ENCODE measurements at regions not wholly inside any gene's neighbourhood (a gene's known extent, or its start where the extent isn't known, plus 50 kb on each side); places are given as distances from the start of the nearest gene placed in this dataset.

DNA sequence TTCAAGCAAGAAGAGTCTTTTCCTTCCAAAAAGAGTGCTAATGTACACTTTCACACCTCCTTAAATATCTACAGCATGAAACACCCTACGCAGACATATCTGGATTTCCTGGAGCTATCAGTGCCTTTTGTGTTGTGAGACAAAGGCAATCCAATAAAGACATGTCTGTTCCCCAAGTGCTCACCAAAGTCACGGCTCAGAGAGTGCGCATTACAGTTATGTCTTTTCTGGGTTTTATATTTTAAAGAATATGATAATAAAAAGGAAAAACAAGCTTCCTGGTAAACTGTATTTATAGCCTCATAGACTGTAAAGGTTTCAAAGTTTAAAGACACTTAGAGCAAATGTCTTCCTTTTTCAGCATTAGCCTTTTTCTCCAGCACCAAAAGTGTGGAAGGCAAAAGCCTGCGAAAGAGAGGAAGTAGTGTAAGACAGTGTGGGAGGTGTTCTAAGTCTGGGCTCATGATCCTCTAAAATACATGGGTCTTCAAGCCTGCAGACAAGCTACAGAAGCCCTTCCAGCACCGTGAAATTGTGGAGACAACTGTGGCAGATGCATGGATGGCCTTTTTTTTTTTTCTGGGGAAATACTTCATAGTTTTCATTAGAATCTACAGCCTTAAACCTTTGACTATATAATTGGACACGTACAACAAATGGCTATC is 135.0 kb upstream of the SLC35B3 start:
- no peak overlapping the region for H3K4me3 ChIP-seq (ENCODE audit: low read depth, low read length)
- in situ Hi-C loops (cut with HindIII; ENCODE audit: low sequenced_read_pairs): no loop called here
- TF ChIP-seq, protein P1, sequence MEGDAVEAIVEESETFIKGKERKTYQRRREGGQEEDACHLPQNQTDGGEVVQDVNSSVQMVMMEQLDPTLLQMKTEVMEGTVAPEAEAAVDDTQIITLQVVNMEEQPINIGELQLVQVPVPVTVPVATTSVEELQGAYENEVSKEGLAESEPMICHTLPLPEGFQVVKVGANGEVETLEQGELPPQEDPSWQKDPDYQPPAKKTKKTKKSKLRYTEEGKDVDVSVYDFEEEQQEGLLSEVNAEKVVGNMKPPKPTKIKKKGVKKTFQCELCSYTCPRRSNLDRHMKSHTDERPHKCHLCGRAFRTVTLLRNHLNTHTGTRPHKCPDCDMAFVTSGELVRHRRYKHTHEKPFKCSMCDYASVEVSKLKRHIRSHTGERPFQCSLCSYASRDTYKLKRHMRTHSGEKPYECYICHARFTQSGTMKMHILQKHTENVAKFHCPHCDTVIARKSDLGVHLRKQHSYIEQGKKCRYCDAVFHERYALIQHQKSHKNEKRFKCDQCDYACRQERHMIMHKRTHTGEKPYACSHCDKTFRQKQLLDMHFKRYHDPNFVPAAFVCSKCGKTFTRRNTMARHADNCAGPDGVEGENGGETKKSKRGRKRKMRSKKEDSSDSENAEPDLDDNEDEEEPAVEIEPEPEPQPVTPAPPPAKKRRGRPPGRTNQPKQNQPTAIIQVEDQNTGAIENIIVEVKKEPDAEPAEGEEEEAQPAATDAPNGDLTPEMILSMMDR (IDR thresholded peaks at IDR 0.05; ENCODE audit: low read depth, low read length, missing control alignments): no peak
- DNase-seq (ENCODE audit: low read depth): no peak

DNA sequence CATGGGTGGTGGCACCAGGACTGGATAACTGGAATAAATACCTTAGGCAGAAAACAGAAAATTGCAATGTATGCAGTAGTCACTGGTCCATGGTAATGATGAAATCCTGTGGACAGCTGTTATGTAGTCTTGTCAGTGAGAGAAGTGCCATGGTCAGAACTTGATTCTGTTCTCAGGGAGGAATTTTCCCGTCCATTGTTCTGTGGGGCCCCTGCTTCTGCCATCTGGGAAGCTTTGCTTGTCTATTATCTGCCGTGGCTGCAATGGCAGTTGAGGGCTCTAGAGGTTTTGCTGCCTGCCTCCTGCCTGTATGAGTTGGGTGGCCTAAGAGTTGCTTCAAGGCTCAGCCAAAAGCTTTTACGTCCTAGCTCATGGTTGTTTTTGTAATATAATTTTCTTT is 126.8 kb upstream of the SLC35B3 start:
- TF ChIP-seq, protein P1 (IDR thresholded peaks at IDR 0.05; ENCODE audit: low read depth, low read length, missing control alignments): no peak
- in situ Hi-C loops (cut with HindIII; ENCODE audit: low sequenced_read_pairs): no loop called here
- no peak for DNase-seq (ENCODE audit: low read depth)
- no peak overlapping the region for H3K4me3 ChIP-seq (ENCODE audit: low read depth, low read length)

DNA sequence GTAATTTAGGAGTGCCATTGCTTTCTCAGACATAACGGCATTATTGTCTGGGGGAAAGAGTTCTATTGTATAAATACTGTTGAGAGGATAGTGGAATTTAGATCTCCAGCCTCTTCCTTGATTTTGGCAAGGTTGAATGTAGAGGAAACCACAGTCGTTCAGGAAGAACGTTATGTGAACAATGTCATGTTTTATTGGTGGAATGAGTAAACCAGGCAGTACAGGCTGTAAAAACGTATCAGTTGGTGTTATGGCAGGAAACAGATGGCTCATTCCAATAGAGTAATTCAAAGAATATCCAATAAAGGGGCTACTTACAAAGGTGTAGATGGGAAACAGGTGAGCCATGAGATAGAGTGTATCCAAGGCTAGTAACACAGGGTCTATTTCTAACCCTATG is 123.6 kb upstream of the SLC35B3 start:
- in situ Hi-C loops (cut with HindIII; ENCODE audit: low sequenced_read_pairs): no loop called here
- no peak overlapping the region for H3K4me3 ChIP-seq (ENCODE audit: low read depth, low read length)
- no peak for DNase-seq (ENCODE audit: low read depth)
- TF ChIP-seq, protein P1 (IDR thresholded peaks at IDR 0.05; ENCODE audit: low read depth, low read length, missing control alignments): no peak

DNA sequence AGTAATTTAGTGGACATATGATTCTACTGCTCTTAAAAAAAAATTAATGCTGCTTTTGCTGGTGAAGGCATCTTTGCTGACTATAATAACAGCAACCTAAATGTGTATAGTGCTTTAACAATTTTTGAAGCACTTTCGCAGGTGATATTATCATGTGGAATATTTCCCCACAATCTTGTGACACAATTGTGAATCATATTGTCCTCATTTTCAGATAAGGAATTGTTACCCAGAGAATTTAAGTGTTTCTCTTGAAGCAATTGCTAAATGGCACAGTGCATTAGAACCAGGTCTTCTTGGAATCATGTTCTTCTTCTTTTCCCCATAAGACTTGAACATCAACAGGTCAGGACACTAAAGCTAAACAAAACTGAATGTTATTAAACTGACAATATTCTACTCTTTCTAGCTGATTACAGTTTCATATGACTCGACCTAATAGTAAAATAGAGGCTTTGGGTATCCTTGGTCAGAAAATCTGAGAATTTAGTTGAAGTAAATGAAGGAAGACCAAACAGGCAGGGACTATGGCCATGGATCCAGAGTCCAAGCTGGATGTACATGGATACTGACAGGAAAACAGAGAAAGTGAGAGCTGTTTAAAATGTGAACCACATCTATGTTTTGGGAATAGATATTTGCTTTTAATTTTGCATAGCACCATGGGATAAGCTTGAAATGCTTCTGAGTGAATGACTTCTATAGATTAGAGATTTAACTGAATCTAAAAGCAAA is 121.8 kb upstream of the SLC35B3 start:
- in situ Hi-C loops (cut with HindIII; ENCODE audit: low sequenced_read_pairs): no loop called here
- DNase-seq (ENCODE audit: low read depth): no peak
- TF ChIP-seq, protein P1 (IDR thresholded peaks at IDR 0.05; ENCODE audit: low read depth, low read length, missing control alignments): no peak
- no peak overlapping the region for H3K4me3 ChIP-seq (ENCODE audit: low read depth, low read length)

DNA sequence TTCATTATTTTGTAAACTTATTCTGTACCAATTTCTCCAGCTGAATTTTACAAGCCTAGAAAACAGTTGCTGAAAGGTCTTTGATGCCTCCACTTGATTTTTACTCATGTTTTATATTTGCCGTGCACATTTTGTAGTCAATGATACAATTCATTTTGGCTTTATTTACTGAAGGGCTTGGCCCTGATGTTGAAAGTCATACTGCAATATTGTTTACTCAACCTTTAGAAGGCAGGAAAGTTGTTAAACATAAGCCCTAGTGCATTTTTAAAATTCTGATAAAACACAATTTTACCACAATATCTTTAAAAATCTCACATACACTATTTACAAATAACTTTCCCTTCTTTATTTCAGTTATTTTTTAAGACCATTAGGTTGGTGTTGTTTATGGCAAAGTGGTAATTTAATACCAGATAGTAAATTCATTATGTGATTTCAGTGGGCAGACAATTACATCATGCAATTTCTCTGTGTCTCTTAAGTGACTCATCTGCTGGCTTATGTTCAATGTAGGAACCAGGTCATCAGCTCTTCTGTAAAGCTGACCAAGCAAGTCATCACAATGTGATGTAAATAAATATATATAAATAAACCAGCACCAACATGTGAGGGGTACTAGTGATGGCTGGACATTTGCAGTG is 121.1 kb upstream of the SLC35B3 start:
- no peak for DNase-seq (ENCODE audit: low read depth)
- TF ChIP-seq, protein P1 (IDR thresholded peaks at IDR 0.05; ENCODE audit: low read depth, low read length, missing control alignments): no peak
- in situ Hi-C loops (cut with HindIII; ENCODE audit: low sequenced_read_pairs): no loop called here
- no peak overlapping the region for H3K4me3 ChIP-seq (ENCODE audit: low read depth, low read length)

DNA sequence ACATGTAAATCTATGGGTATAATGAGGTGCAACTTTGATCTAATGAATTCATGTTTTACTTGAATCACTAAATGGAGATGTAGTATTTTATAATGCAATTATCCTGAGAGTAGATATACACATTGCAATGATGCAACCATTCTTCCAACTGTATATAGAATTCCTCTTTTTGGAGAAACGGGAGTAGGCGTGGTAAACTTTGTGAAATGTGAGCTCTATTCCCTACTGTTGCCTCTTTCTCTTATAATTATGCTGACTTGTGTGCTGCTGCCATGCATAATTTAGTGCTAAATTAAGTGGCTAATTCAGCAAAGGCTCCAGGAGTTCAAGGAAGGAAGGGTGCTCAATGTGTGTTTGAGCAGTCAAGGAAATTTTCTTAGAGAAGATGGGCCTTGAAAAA is 116.6 kb upstream of the SLC35B3 start:
- no peak overlapping the region for H3K4me3 ChIP-seq (ENCODE audit: low read depth, low read length)
- no peak for DNase-seq (ENCODE audit: low read depth)
- TF ChIP-seq, protein P1 (IDR thresholded peaks at IDR 0.05; ENCODE audit: low read depth, low read length, missing control alignments): no peak
- in situ Hi-C loops (cut with HindIII; ENCODE audit: low sequenced_read_pairs): no loop called here
